ENCODE measurements at regions not wholly inside any gene's neighbourhood (a gene's known extent, or its start where the extent isn't known, plus 50 kb on each side); places are given as distances from the start of the nearest gene placed in this dataset.

DNA sequence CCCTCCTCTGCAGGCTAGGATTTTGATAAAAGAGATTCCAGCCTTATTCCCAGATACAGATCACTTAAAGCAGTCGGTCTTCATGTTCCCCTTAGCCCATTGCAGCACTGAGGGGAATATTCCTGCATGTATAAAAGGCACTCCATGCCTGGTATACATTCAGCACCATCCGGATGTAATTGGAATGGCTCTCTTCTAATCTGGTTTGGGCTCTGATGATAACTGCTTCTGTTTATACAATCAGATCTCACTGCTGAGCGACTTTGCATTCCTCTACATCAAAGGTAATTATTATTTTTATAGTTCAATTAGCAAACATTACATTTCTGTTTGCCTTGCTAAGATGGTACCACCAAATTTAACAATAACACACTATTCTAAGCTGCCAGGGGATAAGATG, 746.9 kb upstream of the CELF4 start:
- no peaks in the 10 kb centered on the region for H3K9me3 ChIP-seq (ENCODE audit: insufficient read depth in 2 of 2, low read depth in 1 of 2, low read length in 1 of 2)
- no peak overlapping the region for H3K27ac ChIP-seq (ENCODE audit: low read depth, low read length)
- no peak overlapping the region for H3K4me3 ChIP-seq (ENCODE audit: extremely low read depth in 1 of 4, insufficient read depth in 2 of 4, low read depth in 3 of 4, low read length in 4 of 4)
- no peak overlapping the region for H3K4me2 ChIP-seq (ENCODE audit: insufficient read depth in 1 of 2, low read depth in 2 of 2, low read length in 2 of 2)
- no peak overlapping the region for H3K56ac ChIP-seq (replicated peaks; ENCODE audit: insufficient read length, low read depth, low read length)
- H4K5ac ChIP-seq (ENCODE audit: insufficient read length, low read depth, low read length): no peak overlapping the region
- POLR2A ChIA-PET (ENCODE audit: partially characterized antibody): no interaction called here
- H4K91ac ChIP-seq (replicated peaks; ENCODE audit: insufficient read length, low read length): no peak overlapping the region
- no peak overlapping the region for H2AFZ ChIP-seq (ENCODE audit: low read length)
- TF ChIP-seq RXRA (IDR thresholded peaks at IDR 0.05; ENCODE audit: insufficient read depth, low read depth, low read length) (no peak), CBX5 (IDR thresholded peaks at IDR 0.05; ENCODE audit: low read depth, low read length) (no peak), EZH2 (IDR thresholded peaks at IDR 0.05; ENCODE audit: low read depth, low read length, severe bottlenecking) (no peak), KDM5A (IDR thresholded peaks at IDR 0.05; ENCODE audit: low read length) (no peak), EP300 (IDR thresholded peaks at IDR 0.05; ENCODE audit: borderline replicate concordance in 1 of 2, low read depth in 2 of 2, low read length in 2 of 2) (no peak), MAX (IDR thresholded peaks at IDR 0.05) (no peak), SIN3A (conservative IDR thresholded peaks at IDR 0.05 in 1 of 2, IDR thresholded peaks at IDR 0.05 in 1 of 2; ENCODE audit: low read depth in 1 of 2, low read length in 2 of 2) (no peak), RNF2 (IDR thresholded peaks at IDR 0.05; ENCODE audit: borderline replicate concordance, low read depth, low read length, missing control alignments, poor library complexity, severe bottlenecking) (no peak), JUND (IDR thresholded peaks at IDR 0.05; ENCODE audit: low read length) (no peak)
- TF ChIP-seq, protein P1, sequence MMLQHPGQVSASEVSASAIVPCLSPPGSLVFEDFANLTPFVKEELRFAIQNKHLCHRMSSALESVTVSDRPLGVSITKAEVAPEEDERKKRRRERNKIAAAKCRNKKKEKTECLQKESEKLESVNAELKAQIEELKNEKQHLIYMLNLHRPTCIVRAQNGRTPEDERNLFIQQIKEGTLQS (IDR thresholded peaks at IDR 0.05; ENCODE audit: insufficient read depth, low read depth, low read length): no peak
- no peak overlapping the region for H3K4ac ChIP-seq (replicated peaks; ENCODE audit: insufficient read length, low read depth, low read length)
- WGBS, 2 experiments (ENCODE audit: extremely low coverage in 1 of 2, insufficient coverage in 1 of 2, insufficient read length in 1 of 2, insufficient replicate concordance in 2 of 2, low coverage in 1 of 2, low lambda C conversion rate in 2 of 2, missing lambda C conversion rate in 1 of 2): 89% methylated on average over 3 of the region's 3 CpGs; no CpG with 5 or more reads in 1 of the 2 experiments
- H3K79me1 ChIP-seq (ENCODE audit: low read depth, low read length): no peaks in the 10 kb centered on the region
- FAIRE-seq: no peak
- no peaks in the 10 kb centered on the region for H3K4me1 ChIP-seq (replicated peaks in 1 of 4; ENCODE audit: control insufficient read depth in 3 of 4, insufficient read depth in 4 of 4, low read length in 3 of 4)
- H3K27me3 ChIP-seq (replicated peaks in 1 of 4; ENCODE audit: control insufficient read depth in 3 of 4, extremely low read depth in 1 of 4, insufficient read depth in 3 of 4, low read length in 3 of 4): no peaks in the 10 kb centered on the region
- no peak overlapping the region for H3K23ac ChIP-seq (ENCODE audit: insufficient read length)
- H3K14ac ChIP-seq (ENCODE audit: insufficient read length): no peak overlapping the region
- CTCF ChIA-PET (ENCODE audit: partially characterized antibody): no interaction called here
- H3K36me3 ChIP-seq (ENCODE audit: control insufficient read depth in 2 of 4, insufficient read depth in 4 of 4, low read length in 3 of 4): no peaks in the 10 kb centered on the region
- no peak overlapping the region for H3K18ac ChIP-seq (ENCODE audit: extremely low read depth, low read length)
- H3K23me2 ChIP-seq (ENCODE audit: low read depth, low read length): no peaks in the 10 kb centered on the region
- H2BK15ac ChIP-seq (ENCODE audit: low read length): no peak overlapping the region
- no peaks in the 10 kb centered on the region for H4K20me1 ChIP-seq (replicated peaks in 1 of 2; ENCODE audit: control insufficient read depth in 1 of 2, insufficient read depth in 2 of 2, low read length in 2 of 2)
- H2AK5ac ChIP-seq (ENCODE audit: low read depth, low read length): no peak overlapping the region
- H3K9ac ChIP-seq (replicated peaks in 1 of 4; ENCODE audit: extremely low read depth in 1 of 4, low read depth in 3 of 4, low read length in 3 of 4): no peak overlapping the region
- H2BK20ac ChIP-seq (ENCODE audit: low read length): no peak overlapping the region
- no peak overlapping the region for H2BK12ac ChIP-seq (ENCODE audit: low read depth, low read length)
- H4K8ac ChIP-seq (ENCODE audit: extremely low read depth, insufficient read depth, low read length): no peak overlapping the region
- DNase-seq (ENCODE audit: low read depth in 1 of 2, low spot score in 2 of 2): no peak
- no peak overlapping the region for H2BK5ac ChIP-seq (ENCODE audit: low read depth, low read length)
- H3K79me2 ChIP-seq (ENCODE audit: control insufficient read depth in 1 of 2, insufficient read depth in 2 of 2, low read length in 2 of 2): no peaks in the 10 kb centered on the region
- no peak overlapping the region for H2BK120ac ChIP-seq (replicated peaks; ENCODE audit: low read depth, low read length)

Data from H1 (cell line).